ENCODE measurements at regions not wholly inside any gene's neighbourhood (a gene's known extent, or its start where the extent isn't known, plus 50 kb on each side); places are given as distances from the start of the nearest gene placed in this dataset.

DNA sequence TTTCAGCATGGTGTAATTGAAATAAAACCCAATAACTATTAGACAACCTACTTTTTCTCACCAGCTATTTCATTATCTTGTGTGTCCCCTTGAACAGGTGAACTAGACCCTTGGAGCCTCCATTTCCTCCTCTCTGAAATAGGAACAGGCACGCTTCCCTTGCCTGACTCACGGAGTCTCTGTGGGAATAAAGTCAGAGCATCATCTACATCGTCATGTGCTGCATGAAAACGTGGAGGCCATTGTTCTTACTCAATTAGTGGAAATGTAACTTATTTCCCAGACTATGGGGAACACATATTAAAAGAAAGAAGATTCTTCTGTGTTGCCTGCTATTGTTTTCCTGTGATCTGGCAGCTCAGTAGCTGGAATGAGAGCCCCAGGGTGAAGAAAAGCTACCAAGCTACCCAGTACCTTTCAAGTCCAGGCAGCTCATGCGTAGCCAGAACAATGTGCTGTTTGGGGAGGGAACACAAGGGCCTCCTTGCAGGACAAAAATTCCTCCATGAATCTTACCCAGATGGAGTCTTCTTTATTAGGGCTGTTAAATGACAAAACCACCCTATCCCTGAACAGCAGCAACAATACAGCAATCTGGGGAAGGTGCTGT, 59.8 kb downstream of the SOX11 start:
- DNase-seq (ENCODE audit: low spot score) = no peak
- intact Hi-C loops (cut with DNase I) = no loop called here

DNA sequence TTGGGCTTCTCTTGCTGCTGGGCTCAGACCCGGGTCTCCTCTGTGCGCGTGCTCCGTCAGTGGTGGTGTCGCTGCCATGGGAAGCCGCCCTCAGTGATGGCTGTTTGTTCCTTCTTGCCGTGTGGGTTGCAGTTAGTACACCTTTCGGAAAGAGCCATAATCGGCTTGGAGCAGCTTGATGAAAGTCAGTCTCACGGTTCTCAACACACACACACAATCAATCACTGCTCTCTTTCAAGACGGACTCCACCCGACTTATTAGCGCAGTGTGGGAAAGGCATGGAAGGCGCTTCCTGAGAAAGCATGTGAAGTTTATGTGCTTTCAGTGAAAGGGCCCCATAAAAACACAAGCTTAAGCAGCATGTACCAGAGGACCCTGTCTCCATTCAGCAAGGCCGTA, 64.1 kb downstream of the SOX11 start:
- intact Hi-C loops (cut with DNase I) = no loop called here
- DNase-seq (ENCODE audit: low spot score) = no peak

DNA sequence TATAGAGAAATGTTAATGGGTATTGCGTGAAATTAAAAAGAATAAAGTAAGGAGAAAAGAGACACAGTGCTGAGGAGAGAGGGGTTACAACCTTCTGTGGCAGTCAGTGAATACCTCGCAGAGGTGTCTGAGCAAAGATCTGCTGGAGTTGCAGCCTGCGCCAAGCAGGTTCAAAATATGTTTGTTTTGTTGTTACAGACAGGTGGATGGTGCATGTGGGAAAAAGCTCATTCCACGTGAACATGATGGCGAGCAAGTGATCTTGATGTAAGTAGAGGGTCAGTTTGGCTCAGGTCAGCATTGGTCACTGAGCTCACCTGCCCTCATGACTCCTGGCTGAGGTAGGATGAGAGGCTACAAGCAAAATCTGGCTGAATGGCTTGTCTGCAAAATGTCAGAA, 66.2 kb downstream of the SOX11 start:
- no peak for DNase-seq (ENCODE audit: low spot score)
- intact Hi-C loops (cut with DNase I) = no loop called here

GRCh38 chr2:5759949-5760348, 67.8 kb downstream of the SOX11 start:
- intact Hi-C loops (cut with DNase I) = no loop called here

DNA sequence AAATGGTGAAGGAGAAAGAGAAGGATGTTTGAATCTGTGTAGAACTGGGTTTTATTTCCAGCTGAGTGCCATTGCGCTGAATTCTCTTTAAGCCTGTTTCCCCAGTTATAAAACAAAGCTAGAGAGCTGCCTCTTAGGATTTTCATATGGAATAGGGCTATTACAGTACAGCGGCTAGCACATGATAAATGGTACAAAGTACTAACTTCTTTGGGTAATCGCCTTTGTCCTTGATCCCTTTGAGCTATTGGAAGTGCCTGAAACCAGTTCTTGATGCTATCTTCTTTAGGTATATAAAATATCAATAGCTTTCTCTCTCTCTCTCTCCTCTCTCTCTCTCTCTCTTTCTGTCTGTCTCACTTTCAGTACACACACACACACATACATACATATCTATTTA, 71.3 kb downstream of the SOX11 start:
- no peak for DNase-seq (ENCODE audit: low spot score)
- intact Hi-C loops (cut with DNase I) = no loop called here

More at GRCh38 chr2:5759949-5760348, 67.8 kb downstream of the SOX11 start:
- no peak for DNase-seq (ENCODE audit: low spot score)

DNA sequence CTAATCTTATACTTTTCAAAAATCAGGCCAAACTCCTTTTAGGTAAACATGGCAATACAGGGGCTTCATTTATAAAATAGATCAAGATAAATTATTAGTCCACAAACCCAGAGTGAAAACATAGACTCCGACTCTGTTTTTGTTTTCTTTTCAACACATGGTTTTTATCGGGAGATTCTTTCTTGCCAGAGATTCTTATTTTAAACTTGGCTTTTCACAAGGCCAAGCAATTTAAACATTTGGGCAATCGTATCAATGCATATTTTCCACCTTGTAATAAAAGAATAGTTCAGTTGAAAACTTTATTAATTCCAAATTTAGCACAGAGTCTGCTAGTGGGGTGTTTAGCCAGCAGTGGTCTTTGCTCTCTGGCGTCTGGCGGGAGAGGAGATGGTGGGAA, 71.9 kb downstream of the SOX11 start:
- intact Hi-C loops (cut with DNase I) = no loop called here
- no peak for DNase-seq (ENCODE audit: low spot score)

DNA sequence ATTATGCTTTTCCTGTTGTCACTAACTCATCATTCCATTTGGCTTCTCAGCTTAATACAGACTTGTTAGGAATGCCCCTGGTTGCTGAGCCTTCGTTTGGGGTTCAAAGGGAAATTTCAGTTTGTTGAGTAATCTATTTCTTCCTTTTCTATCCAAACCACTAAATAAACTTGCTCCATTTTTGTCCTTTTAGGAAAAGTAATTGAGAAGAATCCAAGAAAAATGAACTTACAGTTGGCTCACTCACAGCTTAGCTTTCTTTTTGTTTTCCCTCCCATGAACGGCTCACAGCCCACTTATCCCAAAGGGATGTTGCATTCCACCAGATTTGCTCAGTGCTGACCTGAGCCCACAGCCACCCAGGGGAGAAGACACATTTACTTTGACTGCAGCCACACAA, 73.9 kb downstream of the SOX11 start:
- intact Hi-C loops (cut with DNase I) = no loop called here
- no peak for DNase-seq (ENCODE audit: low spot score)

DNA sequence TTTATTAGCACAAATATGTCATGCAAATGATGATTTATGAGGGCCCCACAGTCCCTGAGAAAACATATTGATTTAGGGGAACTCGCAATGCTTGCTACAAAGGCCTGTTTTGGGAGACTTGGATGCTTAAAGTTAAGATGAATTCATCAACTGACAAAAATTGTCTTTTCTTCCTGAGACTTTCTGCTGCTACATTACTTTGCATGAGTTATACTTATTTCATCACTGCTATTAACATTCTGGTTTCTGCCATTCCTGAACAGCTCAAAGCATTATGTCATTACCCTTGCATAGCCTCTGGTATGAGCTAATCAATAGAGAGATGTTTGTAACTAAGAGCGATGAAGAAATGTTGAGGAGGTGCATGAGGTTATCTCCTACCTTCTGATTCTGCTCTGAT, 74.4 kb downstream of the SOX11 start:
- no peak for DNase-seq (ENCODE audit: low spot score)
- intact Hi-C loops (cut with DNase I) = no loop called here

DNA sequence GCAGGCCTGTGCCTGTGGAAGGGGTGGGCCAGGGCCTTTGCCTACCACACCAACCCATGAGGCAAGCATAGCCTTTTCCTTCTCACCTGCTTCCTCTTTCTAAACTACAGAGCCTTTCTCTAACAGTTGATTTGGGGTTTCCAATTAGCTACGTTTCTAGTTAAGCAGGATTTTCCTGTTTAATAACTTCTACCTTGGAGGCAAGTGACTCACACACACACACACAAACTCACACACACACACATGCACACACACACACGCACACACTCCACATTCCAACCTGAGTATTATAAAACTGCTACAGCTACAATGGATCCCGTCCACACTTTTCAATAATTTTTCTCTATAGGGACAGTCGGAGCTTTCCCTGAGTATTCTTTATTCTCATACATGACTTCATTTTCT, 84.9 kb downstream of the SOX11 start:
- intact Hi-C loops (cut with DNase I) = no loop called here

DNA sequence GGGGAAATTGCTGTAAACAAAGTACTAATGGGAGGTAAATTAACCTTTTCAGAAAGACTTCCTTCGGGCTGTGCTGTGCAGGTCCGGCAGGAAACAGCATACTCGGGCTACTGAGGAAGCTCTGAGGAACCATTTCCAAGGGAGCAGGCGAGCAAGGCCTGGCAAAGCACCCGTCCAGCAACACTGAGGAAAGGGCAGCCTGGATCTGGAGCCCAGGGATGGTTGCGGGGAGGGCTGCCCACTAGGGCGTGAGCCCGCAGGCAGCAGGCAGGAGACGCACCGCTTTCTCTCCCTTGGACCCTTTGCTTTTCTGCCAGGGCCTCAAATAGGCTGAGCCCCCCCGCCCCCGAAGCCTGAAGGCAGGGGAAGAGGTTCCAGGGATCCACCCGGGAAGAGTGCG, 89.5 kb downstream of the SOX11 start:
- no peak for DNase-seq (ENCODE audit: low spot score)
- intact Hi-C loops (cut with DNase I) = no loop called here

More for the DNA sequence above, 84.9 kb downstream of the SOX11 start:
- no peak for DNase-seq (ENCODE audit: low spot score)

- intact Hi-C loops (cut with DNase I) = no loop called here
- no peak for DNase-seq (ENCODE audit: low spot score)
Observed at GRCh38 chr2:5782103-5782502, 89.9 kb downstream of the SOX11 start.

- DNase-seq (ENCODE audit: low spot score) = no peak
- intact Hi-C loops (cut with DNase I) = no loop called here
Observed at GRCh38 chr2:5788447-5788846, 96.3 kb downstream of the SOX11 start.

GRCh38 chr2:5791371-5791770, 99.2 kb downstream of the SOX11 start:
- no peak for DNase-seq (ENCODE audit: low spot score)
- intact Hi-C loops (cut with DNase I) = no loop called here

DNA sequence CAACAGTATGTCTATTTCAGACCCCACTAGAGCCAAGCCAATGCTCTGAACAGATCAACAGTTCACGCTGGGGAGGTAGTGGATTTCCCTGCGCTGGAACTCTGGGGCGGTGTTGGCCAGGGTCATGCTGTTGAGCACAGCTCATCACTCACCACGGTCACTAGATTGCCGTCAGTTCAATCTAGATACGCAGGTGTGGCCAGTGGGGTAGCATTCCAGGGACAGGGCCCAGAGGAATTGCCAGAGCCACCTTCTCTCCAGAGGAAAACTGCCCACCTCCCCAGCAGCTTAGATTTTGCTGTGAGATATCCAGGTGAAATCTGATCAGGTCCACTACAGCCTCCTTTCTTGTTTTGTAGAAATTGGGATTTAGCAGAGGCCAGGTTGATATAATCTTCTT, 101.8 kb downstream of the SOX11 start:
- intact Hi-C loops (cut with DNase I) = no loop called here
- DNase-seq (ENCODE audit: low spot score) = no peak

- no peak for DNase-seq (ENCODE audit: low spot score)
- intact Hi-C loops (cut with DNase I) = no loop called here
Observed at GRCh38 chr2:5798084-5798483, 105.9 kb downstream of the SOX11 start.

GRCh38 chr2:5799348-5799747, 107.2 kb downstream of the SOX11 start:
- DNase-seq (ENCODE audit: low spot score) = no peak
- intact Hi-C loops (cut with DNase I) = no loop called here

DNA sequence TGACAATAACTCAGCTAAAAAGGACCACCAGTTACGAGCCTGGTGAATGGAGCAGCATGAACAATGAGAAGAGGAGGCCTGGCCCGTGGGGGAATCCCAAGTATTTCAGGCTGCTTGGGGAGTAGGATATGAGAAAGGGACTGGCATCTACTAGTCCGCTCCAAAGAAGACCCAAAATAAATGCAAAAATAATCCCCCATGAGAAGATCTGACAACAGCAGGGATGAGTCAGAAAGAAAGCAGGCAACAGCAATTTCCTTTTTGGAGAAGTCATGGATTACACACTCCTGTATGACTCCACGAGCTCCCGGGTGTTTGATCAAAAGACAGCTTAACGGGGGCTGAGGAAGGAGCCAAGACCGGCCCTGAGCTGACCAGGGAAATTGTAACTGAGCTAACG, 111.4 kb downstream of the SOX11 start:
- DNase-seq (ENCODE audit: low spot score) = no peak
- intact Hi-C loops (cut with DNase I) = no loop called here

DNA sequence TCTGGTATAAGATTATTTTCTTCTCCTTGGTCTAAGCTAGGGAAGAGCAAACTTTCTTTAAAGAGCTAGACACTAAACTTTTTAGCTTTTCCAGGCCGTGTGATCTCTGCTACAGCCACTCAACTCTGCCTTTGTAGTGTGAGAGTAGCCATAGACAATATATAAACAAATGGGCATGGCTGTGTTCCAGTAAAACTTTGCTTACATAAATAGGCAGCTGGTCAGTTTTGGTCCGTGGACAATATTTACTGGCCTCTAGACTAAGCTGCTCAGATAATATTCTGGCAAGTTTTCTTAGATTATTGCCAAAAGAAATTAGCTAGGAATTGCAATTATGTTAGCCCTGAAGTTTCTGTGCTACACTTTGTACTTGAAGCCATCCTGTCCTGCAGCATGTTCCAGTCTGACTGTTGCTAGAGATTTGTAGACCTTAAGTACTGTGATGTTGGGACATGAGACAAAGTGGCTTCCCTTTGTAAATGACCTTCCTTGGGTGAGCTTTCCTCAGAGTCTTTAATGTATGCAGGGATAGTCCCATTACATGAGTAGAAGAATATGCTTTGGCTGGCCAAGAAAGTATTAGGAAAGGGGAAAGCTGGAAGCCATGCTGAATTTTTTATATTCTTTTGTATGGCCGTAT, 126.9 kb downstream of the SOX11 start:
- no peak for DNase-seq (ENCODE audit: low spot score)
- intact Hi-C loops (cut with DNase I) = no loop called here

DNA sequence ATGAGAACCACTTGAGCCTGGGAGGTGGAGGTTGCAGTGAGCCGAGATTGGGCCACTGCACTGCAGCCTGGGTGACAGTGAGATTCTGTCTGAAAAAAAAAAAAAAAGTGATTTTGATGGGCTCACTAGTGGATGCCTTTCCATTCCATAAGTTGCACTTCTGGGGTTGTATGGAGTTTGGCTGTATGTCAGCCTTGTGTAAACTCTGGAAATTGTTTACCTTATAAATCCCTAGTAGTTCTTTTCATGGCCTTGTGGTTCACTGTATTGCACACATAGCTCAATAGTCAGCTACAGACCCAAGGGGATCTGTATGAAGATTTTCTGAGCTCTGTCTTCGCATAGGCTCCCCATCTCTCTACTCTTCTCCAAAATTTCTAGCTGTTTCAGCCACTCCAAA, 131.9 kb downstream of the SOX11 start:
- no peak for DNase-seq (ENCODE audit: low spot score)
- intact Hi-C loops (cut with DNase I) = no loop called here

DNA sequence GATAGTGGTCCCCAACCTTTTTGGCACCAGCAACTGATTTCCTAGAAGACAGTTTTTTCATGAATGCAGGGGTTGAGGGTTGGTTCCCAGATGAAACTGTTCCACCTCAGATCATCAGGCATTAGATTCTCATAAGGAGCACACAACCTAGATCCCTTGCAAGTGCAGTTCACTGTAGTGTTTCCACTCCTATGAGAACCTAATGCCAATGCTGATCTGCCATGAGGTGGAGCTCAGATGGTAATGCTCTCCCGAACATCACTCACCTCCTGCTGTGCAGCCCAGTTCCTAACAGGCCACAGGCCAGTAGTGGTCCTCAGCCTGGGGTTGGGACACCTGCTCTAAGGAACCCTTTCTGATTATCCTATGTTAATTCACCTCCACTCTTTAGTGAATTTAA, 133.5 kb downstream of the SOX11 start:
- DNase-seq (ENCODE audit: low spot score) = no peak
- intact Hi-C loops (cut with DNase I) = no loop called here

DNA sequence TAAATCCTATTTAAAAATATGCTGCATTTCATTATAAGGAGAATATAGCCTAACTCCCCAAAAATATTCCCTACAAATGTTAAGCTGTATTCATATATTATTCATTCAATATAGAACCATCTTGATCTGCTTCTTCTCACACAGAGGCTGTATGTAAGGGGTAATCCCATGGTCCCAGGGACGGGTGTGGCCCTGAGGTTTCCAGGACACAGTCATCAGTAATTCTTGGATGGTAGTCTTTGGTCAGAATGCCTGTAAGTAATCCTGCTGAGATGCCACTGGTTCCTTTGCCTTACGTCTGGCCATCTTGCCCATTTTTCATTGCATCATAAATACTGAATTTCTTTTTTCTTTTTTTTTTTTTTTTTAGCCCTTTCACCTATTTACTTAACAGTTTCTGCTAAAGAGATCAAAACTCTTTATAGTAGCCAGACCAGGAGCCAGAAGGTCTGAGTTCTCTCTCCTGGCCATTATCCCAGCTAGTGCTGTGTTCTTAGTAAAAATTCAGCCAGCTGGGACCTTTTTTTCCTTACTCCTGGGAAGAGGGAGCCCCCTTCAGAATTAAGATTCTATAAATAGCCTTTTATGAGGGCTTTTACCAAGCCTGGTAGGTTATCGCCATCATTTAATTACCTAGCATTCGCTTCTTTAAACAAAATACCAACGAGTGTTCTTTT, 134.9 kb downstream of the SOX11 start:
- intact Hi-C loops (cut with DNase I) = no loop called here
- DNase-seq (ENCODE audit: low spot score) = no peak
